OCI-LY1 (cell line): ENCODE measurements at regions not wholly inside any gene's neighbourhood (a gene's known extent, or its start where the extent isn't known, plus 50 kb on each side); places are given as distances from the start of the nearest gene placed in this dataset.

Experiments
- CTCF ChIP-seq: fragments of 200-600 bp; sonication (generic), shearing (Covaris generic); IDR thresholded peaks from 2 replicates; pipeline ENCODE4 v1.5.1; 2017; ENCODE audit warnings: mild to moderate bottlenecking, antibody characterized with exemption, low read length, moderate library complexity, mixed read lengths
- EZH2 ChIP-seq: fragments of 200-600 bp; sonication (generic), shearing (Covaris generic); IDR thresholded peaks from 2 replicates; pipeline ENCODE4 v1.8.0; 2017; ENCODE audit warnings: borderline replicate concordance, mixed run types, mild to moderate bottlenecking, antibody characterized with exemption, low read length, moderate library complexity, mixed read lengths

GRCh38 chrX:143435916-143436315, 81.4 kb downstream of the SPANXN3 start:
- TF ChIP-seq CTCF (no peak), EZH2 (no peak)
